ENCODE measurements at regions not wholly inside any gene's neighbourhood (a gene's known extent, or its start where the extent isn't known, plus 50 kb on each side); places are given as distances from the start of the nearest gene placed in this dataset.

GRCh38 chr1:4109628-4109940, 209.5 kb upstream of the C1orf174 start:
- TF ChIP-seq CTCF (IDR thresholded peaks at IDR 0.05) = no peak
- TF ChIP-seq POLR2A (IDR thresholded peaks at IDR 0.05) = no peak

Measured in thyroid gland (tissue), 4 donors.